Epithelial cell of prostate (primary cell): ENCODE measurements at regions not wholly inside any gene's neighbourhood (a gene's known extent, or its start where the extent isn't known, plus 50 kb on each side); places are given as distances from the start of the nearest gene placed in this dataset.

ENCODE experiments used
- DNase-seq: peaks from one replicate; pipeline ENCODE4 v3.0.0-alpha.2; 2011; ENCODE audit warnings: low read depth, low spot score
- H3K27ac ChIP-seq: fragments of 450-650 bp; 2 replicates; pipeline ENCODE4 v1.5.1; 2017; ENCODE audit warnings: mild to moderate bottlenecking

GRCh38 chr5:5021436-5021835, 118.7 kb upstream of the ADAMTS16 start:
- no peak overlapping the region for H3K27ac ChIP-seq
- DNase-seq: no peak

- no peak for DNase-seq
- H3K27ac ChIP-seq: no peak overlapping the region
These were observed 114.9 kb upstream of the ADAMTS16 start for GRCh38 chr5:5025098-5025773.

GRCh38 chr5:5025774-5026408, 114.2 kb upstream of the ADAMTS16 start:
- H3K27ac ChIP-seq: no peak overlapping the region
- no peak for DNase-seq

GRCh38 chr5:5026409-5026785, 113.7 kb upstream of the ADAMTS16 start:
- DNase-seq: no peak
- no peak overlapping the region for H3K27ac ChIP-seq

GRCh38 chr5:5031665-5032064, 108.5 kb upstream of the ADAMTS16 start:
- DNase-seq: no peak
- no peak overlapping the region for H3K27ac ChIP-seq

- DNase-seq: no peak
- H3K27ac ChIP-seq: no peak overlapping the region
These were observed 102.5 kb upstream of the ADAMTS16 start for GRCh38 chr5:5037674-5038073.

- H3K27ac ChIP-seq: no peak overlapping the region
- DNase-seq: no peak
These were observed 100.2 kb upstream of the ADAMTS16 start for GRCh38 chr5:5039918-5040317.

GRCh38 chr5:5040712-5041111, 99.4 kb upstream of the ADAMTS16 start:
- DNase-seq: no peak
- H3K27ac ChIP-seq: no peak overlapping the region

GRCh38 chr5:5042806-5043205, 97.3 kb upstream of the ADAMTS16 start:
- H3K27ac ChIP-seq: no peak overlapping the region
- DNase-seq: no peak

- DNase-seq: no peak
- no peak overlapping the region for H3K27ac ChIP-seq
These were observed 96.8 kb upstream of the ADAMTS16 start for GRCh38 chr5:5043346-5043745.

- no peak for DNase-seq
- H3K27ac ChIP-seq: no peak overlapping the region
These were observed 95.8 kb upstream of the ADAMTS16 start for GRCh38 chr5:5044247-5044840.

- no peak for DNase-seq
- H3K27ac ChIP-seq: no peak overlapping the region
These were observed 93.2 kb upstream of the ADAMTS16 start for GRCh38 chr5:5046680-5047502.

- H3K27ac ChIP-seq: no peak overlapping the region
- DNase-seq: no peak
These were observed 89.3 kb upstream of the ADAMTS16 start for GRCh38 chr5:5050801-5051200.

GRCh38 chr5:5055712-5056111, 84.4 kb upstream of the ADAMTS16 start:
- DNase-seq: no peak
- no peak overlapping the region for H3K27ac ChIP-seq

GRCh38 chr5:5061836-5062235, 78.3 kb upstream of the ADAMTS16 start:
- no peak overlapping the region for H3K27ac ChIP-seq
- no peak for DNase-seq

- DNase-seq: no peak
- no peak overlapping the region for H3K27ac ChIP-seq
These were observed 77.4 kb upstream of the ADAMTS16 start for GRCh38 chr5:5062525-5063302.

- no peak overlapping the region for H3K27ac ChIP-seq
- DNase-seq: no peak
These were observed 76.6 kb upstream of the ADAMTS16 start for GRCh38 chr5:5063533-5063953.

- H3K27ac ChIP-seq: no peak overlapping the region
These were observed 74.7 kb upstream of the ADAMTS16 start for GRCh38 chr5:5065472-5065871.

GRCh38 chr5:5066276-5067186, 73.6 kb upstream of the ADAMTS16 start:
- no peak for DNase-seq
- H3K27ac ChIP-seq: no peak overlapping the region

More at GRCh38 chr5:5065472-5065871, 74.7 kb upstream of the ADAMTS16 start:
- no peak for DNase-seq
